ENCODE measurements at regions not wholly inside any gene's neighbourhood (a gene's known extent, or its start where the extent isn't known, plus 50 kb on each side); places are given as distances from the start of the nearest gene placed in this dataset.

DNA sequence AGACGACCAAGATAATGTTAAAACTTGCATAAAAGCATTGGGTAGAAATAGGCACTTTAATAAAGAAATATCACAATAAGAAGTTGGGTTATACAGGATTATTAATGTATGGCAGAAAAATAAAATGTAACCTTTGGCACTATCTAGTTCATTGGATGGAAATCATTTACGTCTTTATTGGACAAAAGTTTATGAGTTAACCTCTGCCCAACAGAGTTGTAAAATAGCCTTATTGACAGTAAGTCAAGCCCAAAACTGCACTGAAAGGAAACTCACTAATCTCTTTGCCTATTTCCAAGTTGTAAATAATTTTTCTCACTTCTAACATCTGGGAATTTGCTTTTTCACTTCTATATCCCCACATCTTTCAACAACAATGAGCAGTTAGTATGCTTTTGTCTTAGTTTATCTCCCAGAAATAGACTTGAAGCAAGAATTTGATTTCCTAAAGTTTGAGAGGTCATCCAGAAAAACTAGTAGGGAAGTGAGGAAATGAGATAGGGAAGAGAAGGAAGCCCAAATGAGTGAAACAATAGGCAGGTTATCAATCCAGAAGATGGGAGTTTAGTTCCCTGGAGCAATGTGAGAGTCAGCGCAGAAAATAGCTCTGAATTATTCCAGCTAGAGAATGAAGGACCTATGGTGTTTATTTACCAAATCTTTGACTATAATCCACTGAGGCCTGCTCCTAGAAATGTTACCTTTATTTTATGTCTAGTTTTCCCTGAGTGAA is 434.8 kb downstream of the CCER1 start:
- Histone ChIP-seq H3K4me3 (no peak overlapping the region), H3K27ac (peak overlapping the region in 1 of 10 donors; percentile 6), H3K4me1 (peaks cover 0 to 18% (median 5%) of the 10 kb centered on the region in 9 donors), H3K36me3 (no peaks in the 10 kb centered on the region), H3K27me3 (no peaks in the 10 kb centered on the region), H3K9me3 (no peaks in the 10 kb centered on the region)
- DNase-seq = no peak
- intact Hi-C loops (cut with DNase I) = no loop called here
- TF ChIP-seq CTCF (IDR thresholded peaks at IDR 0.05) = no peak
- 41 to 47% methylated on average over 3 of the region's 3 CpGs for WGBS, 2 donors
- peak in 2 of 8 donors; percentile 37 to 48 for ATAC-seq

DNA sequence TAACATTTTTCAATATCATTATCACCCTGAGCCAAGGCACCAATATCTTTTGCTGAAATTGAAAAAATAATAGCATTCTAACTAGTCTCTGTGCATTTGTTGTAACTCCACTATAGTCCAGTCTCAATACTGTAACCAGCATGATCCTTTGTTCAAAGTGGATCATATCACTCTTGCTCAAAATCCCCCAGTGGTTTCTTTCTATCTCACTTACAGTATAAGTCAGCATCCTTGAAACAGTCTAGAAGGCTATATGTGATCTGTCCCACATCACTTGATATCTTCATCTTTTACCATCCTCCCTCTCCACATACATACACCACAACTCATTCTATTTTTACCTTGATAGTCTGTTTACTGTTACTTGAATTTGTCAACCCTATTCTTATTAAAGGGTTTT is 435.7 kb downstream of the CCER1 start:
- DNase-seq = no peak
- Histone ChIP-seq H3K36me3 (no peaks in the 10 kb centered on the region), H3K4me3 (no peak overlapping the region), H3K27me3 (no peaks in the 10 kb centered on the region), H3K27ac (no peak overlapping the region), H3K4me1 (peaks cover 0 to 27% (median 12%) of the 10 kb centered on the region in 9 donors), H3K9me3 (no peaks in the 10 kb centered on the region)
- intact Hi-C loops (cut with DNase I) = loop anchor here in 1 of 10 donors (10.0 kb wide), 1 partner anchor 224 kb away; no protein-coding TSS in a partner anchor
- no peak for TF ChIP-seq CTCF (IDR thresholded peaks at IDR 0.05)
- no peak for ATAC-seq

- Histone ChIP-seq H3K4me1 (peaks cover 0 to 30% (median 15%) of the 10 kb centered on the region in 9 donors), H3K27me3 (no peaks in the 10 kb centered on the region), H3K27ac (no peak overlapping the region), H3K4me3 (no peak overlapping the region), H3K9me3 (no peaks in the 10 kb centered on the region), H3K36me3 (no peaks in the 10 kb centered on the region)
- TF ChIP-seq CTCF (IDR thresholded peaks at IDR 0.05) = no peak
- intact Hi-C loops (cut with DNase I) = loop anchor here in 1 of 10 donors (10.0 kb wide), 1 partner anchor 221 kb away; no protein-coding TSS in a partner anchor
- ATAC-seq (no peak), DNase-seq (no peak)
- whole genome bisulfite sequencing, 2 donors = 67 to 75% methylated on average over 2 of the region's 2 CpGs
These were observed 439.5 kb downstream of the CCER1 start for GRCh38 chr12:90515199-90516175.

DNA sequence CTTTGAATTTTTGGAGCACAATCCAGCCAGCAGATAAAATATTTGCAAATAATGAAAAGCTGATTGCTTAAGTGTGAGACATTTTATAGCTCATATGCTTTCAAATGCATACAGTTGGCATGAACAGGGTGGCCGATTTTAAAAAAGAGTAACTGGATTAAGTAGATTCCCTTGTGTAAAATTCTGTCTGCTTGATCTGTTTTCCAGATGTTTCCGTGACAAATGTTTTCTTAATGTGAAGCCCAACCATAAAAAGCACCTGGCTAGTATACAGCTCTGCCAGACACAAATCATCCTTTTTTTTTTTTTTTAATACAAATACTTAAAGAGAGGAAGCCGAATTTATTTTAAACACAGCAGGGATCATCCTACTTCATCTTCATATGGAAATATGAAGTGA is 440.7 kb downstream of the CCER1 start:
- intact Hi-C loops (cut with DNase I) = loop anchor here in 1 of 10 donors (10.0 kb wide), 1 partner anchor 220 kb away; no protein-coding TSS in a partner anchor
- ATAC-seq = peak in 4 of 8 donors; percentile 43 to 76 (median 60)
- Histone ChIP-seq H3K9me3 (no peaks in the 10 kb centered on the region), H3K4me1 (peaks cover 0 to 29% (median 15%) of the 10 kb centered on the region in 9 donors), H3K27me3 (no peaks in the 10 kb centered on the region), H3K36me3 (no peaks in the 10 kb centered on the region), H3K4me3 (no peak overlapping the region), H3K27ac (no peak overlapping the region)
- peak in 1 of 2 donors; percentile 4 for DNase-seq
- no peak for TF ChIP-seq CTCF (IDR thresholded peaks at IDR 0.05)
- 36 to 44% methylated on average over 3 of the region's 3 CpGs for whole genome bisulfite sequencing, 2 donors

Measured in heart right ventricle (tissue), 16 donors.